ENCODE measurements at regions not wholly inside any gene's neighbourhood (a gene's known extent, or its start where the extent isn't known, plus 50 kb on each side); places are given as distances from the start of the nearest gene placed in this dataset.
"Not testable (repeated sequence)": the region's sequence is repeated elsewhere in the genome, so short reads cannot be mapped to it uniquely, and the experiment has no call there.

GRCh38 chr4:118589471-118590055 lies 95.6 kb upstream of the METTL14 start:
- no peak for DNase-seq

- peak; percentile 95 for DNase-seq
Measured at GRCh38 chr4:118591339-118592046, 93.7 kb upstream of the METTL14 start.

GRCh38 chr4:118592289-118592688 lies 92.9 kb upstream of the METTL14 start:
- DNase-seq = not testable (repeated sequence)

- DNase-seq = not testable (repeated sequence)
Measured at GRCh38 chr4:118595883-118596282, 89.3 kb upstream of the METTL14 start.

GRCh38 chr4:118625097-118625496 lies 60.1 kb upstream of the METTL14 start:
- not testable (repeated sequence) for DNase-seq

GRCh38 chr4:118629697-118630096 lies 55.5 kb upstream of the METTL14 start:
- DNase-seq = peak; percentile 21

- DNase-seq = not testable (repeated sequence)
Measured at GRCh38 chr4:118630897-118631296, 54.3 kb upstream of the METTL14 start.

GRCh38 chr4:118631321-118632050 lies 53.7 kb upstream of the METTL14 start:
- not testable (repeated sequence) for DNase-seq

GRCh38 chr4:118633476-118633875 lies 51.7 kb upstream of the METTL14 start:
- not testable (repeated sequence) for DNase-seq

- DNase-seq = not testable (repeated sequence)
Measured at GRCh38 chr4:118634126-118634875, 50.9 kb upstream of the METTL14 start.

Measured in activated CD4-positive, alpha-beta T cell treated with anti-CD3 and anti-CD28 coated beads, Interleukin-2, amount 50 U/mL, for 16 hours (primary cell).